ENCODE measurements at regions not wholly inside any gene's neighbourhood (a gene's known extent, or its start where the extent isn't known, plus 50 kb on each side); places are given as distances from the start of the nearest gene placed in this dataset.

- H4K20me1 ChIP-seq (ENCODE audit: control insufficient read depth, insufficient read depth, insufficient read length), result no peaks in the 10 kb centered on the region
- no peak overlapping the region for H2BK12ac ChIP-seq (ENCODE audit: insufficient read length, low read depth, low read length)
- H2BK120ac ChIP-seq (ENCODE audit: low read depth, low read length, poor library complexity, severe bottlenecking), result no peak overlapping the region
- no peak overlapping the region for H4K91ac ChIP-seq (ENCODE audit: insufficient read length, low read depth, low read length)
- H3K27me3 ChIP-seq (ENCODE audit: insufficient read depth, low read length), result no peaks in the 10 kb centered on the region
- no peak overlapping the region for H2BK20ac ChIP-seq (ENCODE audit: low read depth, low read length, poor library complexity, severe bottlenecking)
- no peak overlapping the region for H2AK5ac ChIP-seq (ENCODE audit: insufficient read length, low read length)
- H3K27ac ChIP-seq (ENCODE audit: insufficient read length, low read depth, low read length), result no peak overlapping the region
- no peak overlapping the region for H4K5ac ChIP-seq (ENCODE audit: insufficient read length, low read depth, low read length)
- H3K23ac ChIP-seq (ENCODE audit: insufficient read length, low read depth, low read length), result no peak overlapping the region
- H2BK15ac ChIP-seq (ENCODE audit: low read depth, low read length), result no peak overlapping the region
- H3T11ph ChIP-seq (ENCODE audit: low read length), result no peak overlapping the region
- H3K79me2 ChIP-seq (ENCODE audit: insufficient read depth, low read length), result no peaks in the 10 kb centered on the region
- no peak overlapping the region for H3K9ac ChIP-seq (ENCODE audit: extremely low read depth, insufficient read length, low read length)
- no peak overlapping the region for H2BK5ac ChIP-seq (ENCODE audit: insufficient read length, low read length)
- H3K4ac ChIP-seq (ENCODE audit: low read depth, low read length), result no peak overlapping the region
- no peaks in the 10 kb centered on the region for H3K4me1 ChIP-seq (ENCODE audit: insufficient read depth, low read length)
- H3K36me3 Mint-ChIP-seq (ENCODE audit: insufficient read depth in 1 of 3, low read depth in 3 of 3), result no peaks in the 10 kb centered on the region
- no peaks in the 10 kb centered on the region for H3K23me2 ChIP-seq (ENCODE audit: insufficient read length, low read depth, low read length, poor library complexity, severe bottlenecking)
- H3K79me1 ChIP-seq (ENCODE audit: insufficient read depth, low read depth, low read length, poor library complexity, severe bottlenecking), result no peaks in the 10 kb centered on the region
- H3K27ac Mint-ChIP-seq, result no peak overlapping the region
- H3K27me3 Mint-ChIP-seq (ENCODE audit: low read depth), result no peaks in the 10 kb centered on the region
- no peak overlapping the region for H3K56ac ChIP-seq (ENCODE audit: insufficient read length, low read depth, low read length)
- no peaks in the 10 kb centered on the region for H3K9me3 ChIP-seq (ENCODE audit: control insufficient read depth, low read depth, low read length)
- H3K9me3 Mint-ChIP-seq, result no peaks in the 10 kb centered on the region
- no peak overlapping the region for H3K4me3 Mint-ChIP-seq
- no peak overlapping the region for H2AFZ ChIP-seq (ENCODE audit: low read length)
- no peak for TF ChIP-seq CTCF (conservative IDR thresholded peaks at IDR 0.05)
- DNase-seq, result no peak
- no peak overlapping the region for H4K8ac ChIP-seq (replicated peaks; ENCODE audit: insufficient read length, low read depth, low read length)
- H3K14ac ChIP-seq (ENCODE audit: insufficient read depth, low read length), result no peak overlapping the region
- no CpG with 5 or more reads among the region's 5 CpGs for WGBS (ENCODE audit: extremely low coverage, insufficient read length, low lambda C conversion rate)
- no peak overlapping the region for H3K18ac ChIP-seq (ENCODE audit: insufficient read length, low read depth, low read length)
- no peak overlapping the region for H3K4me2 ChIP-seq (ENCODE audit: insufficient read depth, insufficient read length, low read length)
- H3K4me1 Mint-ChIP-seq, result peaks cover 11 to 16% of the 10 kb centered on the region in 2 experiments
Measured at GRCh38 chr2:221205103-221205673, 366.9 kb downstream of the EPHA4 start.
